Smooth muscle cell (in vitro differentiated cells): ENCODE measurements at regions not wholly inside any gene's neighbourhood (a gene's known extent, or its start where the extent isn't known, plus 50 kb on each side); places are given as distances from the start of the nearest gene placed in this dataset.

ENCODE experiments used
- DNase-seq: peaks from one replicate; lab custom pipeline; 2025; ENCODE audit not compliant: unreplicated experiment; lab: John Stamatoyannopoulos, UW
- H2AFZ ChIP-seq: fragments of 200-600 bp; sonication (generic); 2 replicates; pipeline ENCODE4 v1.6.0; 2016; ENCODE audit warnings: antibody characterized with exemption, low read depth, mild to moderate bottlenecking
- H3F3A ChIP-seq: fragments of 200-600 bp; sonication (generic); 2 replicates; pipeline ENCODE4 v1.6.0; 2017; ENCODE audit warnings: antibody characterized with exemption, low read depth
- H3K27ac ChIP-seq: fragments of 200-600 bp; sonication (generic); 2 replicates; pipeline ENCODE4 v1.5.1; 2016; ENCODE audit warnings: low read depth, mild to moderate bottlenecking
- H3K27me3 ChIP-seq: fragments of 200-600 bp; sonication (generic); 2 replicates; pipeline ENCODE4 v1.6.1; 2016; ENCODE audit warnings: low read depth, mild to moderate bottlenecking
- H3K36me3 ChIP-seq: fragments of 200-600 bp; sonication (generic); 2 replicates; pipeline ENCODE4 v1.5.1; 2016; ENCODE audit warnings: low read depth
- H3K4me1 ChIP-seq: fragments of 200-600 bp; sonication (generic); 2 replicates; pipeline ENCODE4 v1.5.1; 2016; ENCODE audit warnings: low read depth
- H3K4me2 ChIP-seq: fragments of 200-600 bp; sonication (generic); 2 replicates; pipeline ENCODE4 v1.6.0; 2016; ENCODE audit warnings: mild to moderate bottlenecking
- H3K4me3 ChIP-seq: fragments of 200-600 bp; sonication (generic); 2 replicates; pipeline ENCODE4 v1.5.1; 2016; ENCODE audit warnings: mild to moderate bottlenecking
- H3K79me2 ChIP-seq: fragments of 200-600 bp; sonication (generic); 2 replicates; pipeline ENCODE4 v1.6.0; 2016; ENCODE audit warnings: low read depth, mild to moderate bottlenecking
- H3K9ac ChIP-seq: fragments of 200-600 bp; sonication (generic); 2 replicates; pipeline ENCODE4 v1.6.0; 2016; ENCODE audit warnings: low read depth
- H3K9me3 ChIP-seq: fragments of 200-600 bp; sonication (generic); replicated peaks from 2 replicates; pipeline ENCODE4 v1.5.1; 2016; ENCODE audit warnings: low read depth
- H4K20me1 ChIP-seq: fragments of 200-600 bp; sonication (generic); 2 replicates; pipeline ENCODE4 v1.6.0; 2016; ENCODE audit warnings: low read depth
- WGBS: methylation state at CpG from one replicate; pipeline ENCODE4 v1.1.7; 2016; ENCODE audit warnings: low lambda C conversion rate; 5-methylcytosine and 5-hydroxymethylcytosine counted together
- TF ChIP-seq, protein P1 (sequence below): fragments of 200-600 bp; sonication (generic); IDR thresholded peaks from 2 replicates; pipeline ENCODE4 v1.5.1; 2017; ENCODE audit warnings: borderline replicate concordance, mild to moderate bottlenecking, antibody characterized with exemption; ENCODE audit not compliant: insufficient read depth, poor library complexity, severe bottlenecking

DNA sequence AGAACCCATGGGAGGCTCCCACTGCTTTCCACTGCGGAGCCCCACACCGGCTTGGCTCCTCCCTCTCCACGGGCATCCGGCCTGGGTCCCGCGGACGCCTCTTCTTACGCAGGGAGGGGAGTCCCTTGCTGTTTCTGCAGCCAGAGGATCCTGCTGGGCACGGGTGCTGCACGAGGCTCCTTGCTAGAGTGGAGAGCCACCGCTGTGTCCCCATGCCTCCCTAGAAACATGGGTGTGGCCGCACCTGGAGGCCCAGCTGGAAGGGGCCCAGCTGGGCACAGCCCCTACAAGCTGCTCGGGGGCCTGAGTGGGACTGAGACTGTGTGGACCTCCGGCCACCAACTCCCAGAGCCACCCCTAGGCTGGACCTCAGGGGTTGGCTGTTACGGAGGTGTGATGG is 67.7 kb upstream of the GPC1 start:
- Histone ChIP-seq H3K9ac (no peak overlapping the region), H3F3A (no peaks in the 10 kb centered on the region), H3K27me3 (no peaks in the 10 kb centered on the region), H2AFZ (no peak overlapping the region), H3K27ac (no peak overlapping the region), H3K4me3 (no peak overlapping the region), H3K9me3 (no peaks in the 10 kb centered on the region), H3K4me1 (peaks cover 7% of the 10 kb centered on the region), H3K79me2 (no peaks in the 10 kb centered on the region), H3K4me2 (no peak overlapping the region), H3K36me3 (no peaks in the 10 kb centered on the region), H4K20me1 (no peaks in the 10 kb centered on the region)
- TF ChIP-seq, protein P1, sequence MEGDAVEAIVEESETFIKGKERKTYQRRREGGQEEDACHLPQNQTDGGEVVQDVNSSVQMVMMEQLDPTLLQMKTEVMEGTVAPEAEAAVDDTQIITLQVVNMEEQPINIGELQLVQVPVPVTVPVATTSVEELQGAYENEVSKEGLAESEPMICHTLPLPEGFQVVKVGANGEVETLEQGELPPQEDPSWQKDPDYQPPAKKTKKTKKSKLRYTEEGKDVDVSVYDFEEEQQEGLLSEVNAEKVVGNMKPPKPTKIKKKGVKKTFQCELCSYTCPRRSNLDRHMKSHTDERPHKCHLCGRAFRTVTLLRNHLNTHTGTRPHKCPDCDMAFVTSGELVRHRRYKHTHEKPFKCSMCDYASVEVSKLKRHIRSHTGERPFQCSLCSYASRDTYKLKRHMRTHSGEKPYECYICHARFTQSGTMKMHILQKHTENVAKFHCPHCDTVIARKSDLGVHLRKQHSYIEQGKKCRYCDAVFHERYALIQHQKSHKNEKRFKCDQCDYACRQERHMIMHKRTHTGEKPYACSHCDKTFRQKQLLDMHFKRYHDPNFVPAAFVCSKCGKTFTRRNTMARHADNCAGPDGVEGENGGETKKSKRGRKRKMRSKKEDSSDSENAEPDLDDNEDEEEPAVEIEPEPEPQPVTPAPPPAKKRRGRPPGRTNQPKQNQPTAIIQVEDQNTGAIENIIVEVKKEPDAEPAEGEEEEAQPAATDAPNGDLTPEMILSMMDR: no peak
- DNase-seq: no peak
- WGBS: 91% methylated on average over 15 of the region's 15 CpGs

- Histone ChIP-seq H3K4me2 (no peak overlapping the region), H4K20me1 (no peaks in the 10 kb centered on the region), H3K79me2 (no peaks in the 10 kb centered on the region), H3K9ac (no peak overlapping the region), H3K36me3 (no peaks in the 10 kb centered on the region), H3K27me3 (no peaks in the 10 kb centered on the region), H2AFZ (no peak overlapping the region), H3K4me3 (no peak overlapping the region), H3F3A (no peaks in the 10 kb centered on the region), H3K9me3 (no peaks in the 10 kb centered on the region), H3K4me1 (peaks cover 8% of the 10 kb centered on the region), H3K27ac (no peak overlapping the region)
- no peak for DNase-seq
- TF ChIP-seq, protein P1: no peak
- 93% methylated on average over 14 of the region's 15 CpGs for WGBS
Observed at GRCh38 chr2:240368781-240369331, 66.6 kb upstream of the GPC1 start.

DNA sequence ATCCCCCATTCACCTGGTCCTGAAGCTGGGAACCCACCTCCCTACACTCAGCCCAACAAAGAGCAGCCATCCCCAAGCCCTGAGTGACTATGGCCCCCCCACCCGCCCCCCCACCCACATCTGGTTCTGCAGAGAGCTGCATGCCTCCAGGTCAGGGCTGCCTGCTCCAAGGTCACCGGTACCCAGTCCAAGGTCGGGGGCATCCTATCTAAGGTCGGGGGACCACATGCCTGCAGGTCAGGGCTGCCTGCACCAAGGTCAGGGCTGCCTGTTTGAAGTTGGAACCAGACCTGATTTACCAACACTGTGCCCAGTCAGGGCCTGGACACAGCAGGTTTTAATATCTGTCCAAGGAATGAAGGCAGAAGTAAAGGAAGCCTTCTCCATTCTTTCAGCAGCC is 66.1 kb upstream of the GPC1 start:
- peak overlapping the region; percentile 89 for H3K27ac ChIP-seq
- H3K4me1 ChIP-seq: peaks cover 9% of the 10 kb centered on the region
- H3K36me3 ChIP-seq: no peaks in the 10 kb centered on the region
- no peaks in the 10 kb centered on the region for H3K27me3 ChIP-seq
- 91% methylated on average over 4 of the region's 4 CpGs for WGBS
- H3K4me3 ChIP-seq: no peak overlapping the region
- no peak overlapping the region for H2AFZ ChIP-seq
- no peaks in the 10 kb centered on the region for H3K9me3 ChIP-seq
- TF ChIP-seq, protein P1: no peak
- no peak for DNase-seq
- H3F3A ChIP-seq: no peaks in the 10 kb centered on the region
- H4K20me1 ChIP-seq: no peaks in the 10 kb centered on the region
- H3K79me2 ChIP-seq: no peaks in the 10 kb centered on the region
- peak overlapping the region; percentile 73 for H3K4me2 ChIP-seq
- peak overlapping the region; percentile 69 for H3K9ac ChIP-seq
